ENCODE measurements at regions not wholly inside any gene's neighbourhood (a gene's known extent, or its start where the extent isn't known, plus 50 kb on each side); places are given as distances from the start of the nearest gene placed in this dataset.

DNA sequence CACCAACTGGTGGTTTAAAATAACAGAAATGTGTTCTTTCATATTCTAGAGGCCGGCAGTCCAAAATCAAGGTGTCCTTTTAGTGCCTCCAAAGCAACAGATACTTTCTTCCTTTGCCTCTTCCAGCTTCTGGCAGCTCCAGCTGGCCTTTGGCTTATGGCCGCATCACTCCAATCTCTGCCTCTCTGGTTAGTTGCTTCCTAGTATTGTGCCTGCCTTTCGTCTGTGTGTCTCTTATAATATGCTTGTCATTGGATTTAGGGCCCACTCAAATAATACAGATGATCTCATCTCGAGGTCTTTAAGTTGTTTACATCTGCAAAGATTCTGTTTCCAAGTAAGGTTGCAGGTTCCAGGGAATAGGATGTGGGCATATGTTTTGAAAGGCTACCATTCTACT, 855.2 kb upstream of the ID2 start:
- TF ChIP-seq, protein P1, sequence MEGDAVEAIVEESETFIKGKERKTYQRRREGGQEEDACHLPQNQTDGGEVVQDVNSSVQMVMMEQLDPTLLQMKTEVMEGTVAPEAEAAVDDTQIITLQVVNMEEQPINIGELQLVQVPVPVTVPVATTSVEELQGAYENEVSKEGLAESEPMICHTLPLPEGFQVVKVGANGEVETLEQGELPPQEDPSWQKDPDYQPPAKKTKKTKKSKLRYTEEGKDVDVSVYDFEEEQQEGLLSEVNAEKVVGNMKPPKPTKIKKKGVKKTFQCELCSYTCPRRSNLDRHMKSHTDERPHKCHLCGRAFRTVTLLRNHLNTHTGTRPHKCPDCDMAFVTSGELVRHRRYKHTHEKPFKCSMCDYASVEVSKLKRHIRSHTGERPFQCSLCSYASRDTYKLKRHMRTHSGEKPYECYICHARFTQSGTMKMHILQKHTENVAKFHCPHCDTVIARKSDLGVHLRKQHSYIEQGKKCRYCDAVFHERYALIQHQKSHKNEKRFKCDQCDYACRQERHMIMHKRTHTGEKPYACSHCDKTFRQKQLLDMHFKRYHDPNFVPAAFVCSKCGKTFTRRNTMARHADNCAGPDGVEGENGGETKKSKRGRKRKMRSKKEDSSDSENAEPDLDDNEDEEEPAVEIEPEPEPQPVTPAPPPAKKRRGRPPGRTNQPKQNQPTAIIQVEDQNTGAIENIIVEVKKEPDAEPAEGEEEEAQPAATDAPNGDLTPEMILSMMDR (IDR thresholded peaks at IDR 0.05): no peak
- peaks cover 14% of the 10 kb centered on the region for H3K4me1 Mint-ChIP-seq (ENCODE audit: low read depth)
- DNase-seq: no peak
- peaks cover 6% of the 10 kb centered on the region for H3K27me3 Mint-ChIP-seq (ENCODE audit: insufficient read depth)
- H3K27ac Mint-ChIP-seq: no peak overlapping the region
- no peaks in the 10 kb centered on the region for H3K36me3 Mint-ChIP-seq (ENCODE audit: low read depth)
- H3K9me3 Mint-ChIP-seq: no peaks in the 10 kb centered on the region
- no peak overlapping the region for H3K4me3 Mint-ChIP-seq

DNA sequence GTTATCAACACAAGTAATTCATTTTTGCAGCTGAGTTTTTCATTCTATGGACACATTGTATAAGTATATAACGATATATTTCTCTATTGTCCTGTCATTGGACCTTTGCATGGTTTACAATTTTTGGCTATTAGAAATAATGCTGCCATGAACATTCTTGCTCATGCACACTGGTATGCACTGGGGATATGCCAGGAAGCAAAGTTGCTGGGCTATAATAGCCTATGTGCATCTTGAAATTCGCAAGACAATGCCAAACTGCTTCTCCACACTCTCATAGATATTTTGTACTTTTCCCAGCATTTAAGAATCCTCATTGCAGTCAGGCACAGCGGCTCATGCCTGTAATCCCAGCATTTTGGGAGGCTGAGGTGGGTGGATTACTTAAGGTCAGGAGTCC, 852.6 kb upstream of the ID2 start:
- Mint-ChIP-seq H3K4me3 (no peak overlapping the region), H3K9me3 (no peaks in the 10 kb centered on the region), H3K27me3 (ENCODE audit: insufficient read depth) (no peaks in the 10 kb centered on the region; the same call in none of the 2 replicates), H3K27ac (no peak overlapping the region), H3K4me1 (ENCODE audit: low read depth) (peaks cover 14% of the 10 kb centered on the region), H3K36me3 (ENCODE audit: low read depth) (no peaks in the 10 kb centered on the region)
- TF ChIP-seq, protein P1 (IDR thresholded peaks at IDR 0.05): no peak
- no peak for DNase-seq

DNA sequence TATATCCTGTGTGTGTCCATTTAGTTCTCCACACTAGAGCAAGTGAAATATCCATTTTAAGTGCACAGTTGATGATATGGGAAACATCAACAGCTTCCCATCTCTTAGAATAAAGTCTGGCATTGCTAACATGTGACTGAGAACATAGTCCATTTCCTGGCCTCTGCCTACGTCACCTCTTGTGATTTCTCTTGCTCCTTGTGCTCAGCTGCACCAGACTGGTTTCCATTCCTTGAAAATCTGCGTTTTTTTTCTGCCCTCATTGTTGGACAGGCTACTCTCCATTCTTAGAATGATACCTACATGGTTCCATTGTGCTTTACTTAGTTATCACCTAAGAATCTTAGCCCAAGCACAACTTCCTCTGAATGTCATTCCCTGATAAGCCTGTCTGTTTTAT, 851.2 kb upstream of the ID2 start:
- H3K27ac Mint-ChIP-seq: no peak overlapping the region
- no peaks in the 10 kb centered on the region; the same call in none of the 2 replicates for H3K27me3 Mint-ChIP-seq (ENCODE audit: insufficient read depth)
- H3K9me3 Mint-ChIP-seq: no peaks in the 10 kb centered on the region
- peaks cover 12% of the 10 kb centered on the region for H3K4me1 Mint-ChIP-seq (ENCODE audit: low read depth)
- no peaks in the 10 kb centered on the region for H3K36me3 Mint-ChIP-seq (ENCODE audit: low read depth)
- DNase-seq: no peak
- TF ChIP-seq, protein P1 (IDR thresholded peaks at IDR 0.05): no peak
- no peak overlapping the region for H3K4me3 Mint-ChIP-seq

DNA sequence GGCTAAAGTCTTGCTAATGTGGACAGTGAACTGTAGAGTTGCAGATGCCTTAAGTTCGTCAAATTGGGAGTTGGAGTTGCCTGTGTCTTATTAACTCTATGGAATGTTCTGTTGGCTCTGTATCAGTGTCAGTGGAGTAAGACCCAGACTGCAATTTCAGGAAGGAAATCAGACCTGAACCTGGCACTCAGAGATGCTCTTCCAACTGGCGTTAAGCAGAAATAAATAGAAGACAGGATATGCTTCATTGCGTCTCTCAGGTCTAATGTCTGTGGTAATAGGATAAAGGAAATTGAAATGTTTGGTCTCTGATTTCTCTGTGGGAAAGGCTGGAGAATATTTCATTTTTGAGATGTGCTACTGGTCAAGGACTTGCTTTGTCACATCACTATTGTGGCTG, 846.7 kb upstream of the ID2 start:
- Mint-ChIP-seq H3K36me3 (ENCODE audit: low read depth) (no peaks in the 10 kb centered on the region), H3K27me3 (ENCODE audit: insufficient read depth) (no peaks in the 10 kb centered on the region; the same call in none of the 2 replicates), H3K9me3 (no peaks in the 10 kb centered on the region), H3K4me3 (no peak overlapping the region), H3K27ac (no peak overlapping the region), H3K4me1 (ENCODE audit: low read depth) (peaks cover 13% of the 10 kb centered on the region; the same call in 1 of the 2 replicates)
- TF ChIP-seq, protein P1 (IDR thresholded peaks at IDR 0.05): no peak
- no peak for DNase-seq

DNA sequence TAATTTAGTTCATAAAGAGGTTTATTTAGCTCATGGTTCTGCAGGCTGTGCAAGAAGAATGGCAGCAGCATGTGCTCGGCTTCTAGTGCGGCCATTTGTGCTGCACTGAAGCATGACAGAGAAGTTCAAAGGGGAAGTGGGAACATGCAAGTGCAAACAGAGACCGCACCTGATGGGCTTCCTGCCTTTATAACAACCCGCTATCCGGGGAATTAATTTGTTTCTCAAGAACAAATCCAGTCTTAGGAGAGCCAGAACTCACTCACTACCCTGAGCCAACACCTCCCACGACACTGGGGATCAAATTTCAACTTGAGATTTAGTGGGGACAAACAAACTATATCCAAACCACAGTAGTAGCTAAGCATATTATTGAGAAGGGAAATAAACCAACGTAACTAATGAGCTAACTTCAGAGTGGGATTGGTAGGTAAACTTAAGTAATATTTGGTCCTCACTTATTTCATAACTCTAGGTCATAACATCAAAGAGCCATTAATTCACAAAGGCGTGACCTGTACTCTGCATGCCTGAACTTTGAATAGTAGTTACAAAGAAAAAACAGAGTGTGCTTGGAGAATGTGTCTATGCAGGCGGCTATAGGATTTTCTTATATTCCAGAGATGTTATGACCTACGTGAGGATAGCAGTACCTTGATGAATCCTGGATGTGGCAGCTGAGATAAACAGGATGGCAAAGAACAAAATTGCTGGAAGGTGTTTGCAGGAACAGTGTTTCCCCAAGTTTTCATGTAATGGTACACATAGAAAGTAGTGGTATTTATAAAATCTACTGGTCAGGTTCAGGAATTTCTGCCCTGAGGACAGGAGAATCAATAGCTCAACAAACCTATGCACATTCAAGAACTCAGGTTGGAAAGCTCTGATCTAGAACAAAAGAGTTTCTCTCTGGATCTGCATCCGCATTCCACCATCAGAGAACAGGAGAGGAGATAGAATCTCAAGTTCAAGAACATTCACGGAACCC, 845.9 kb upstream of the ID2 start:
- TF ChIP-seq, protein P1 (IDR thresholded peaks at IDR 0.05): no peak
- H3K27ac Mint-ChIP-seq: no peak overlapping the region
- H3K9me3 Mint-ChIP-seq: no peaks in the 10 kb centered on the region; the same call in 1 of the 2 replicates
- no peak overlapping the region for H3K4me3 Mint-ChIP-seq
- no peak for DNase-seq
- H3K27me3 Mint-ChIP-seq (ENCODE audit: insufficient read depth): no peaks in the 10 kb centered on the region; the same call in 1 of the 2 replicates
- H3K36me3 Mint-ChIP-seq (ENCODE audit: low read depth): no peaks in the 10 kb centered on the region
- H3K4me1 Mint-ChIP-seq (ENCODE audit: low read depth): peaks cover 11% of the 10 kb centered on the region

Data from HFFc6 (cell line).